ENCODE measurements at regions not wholly inside any gene's neighbourhood (a gene's known extent, or its start where the extent isn't known, plus 50 kb on each side); places are given as distances from the start of the nearest gene placed in this dataset.

GRCh38 chr22:49480896-49481658 lies 346.6 kb downstream of the BRD1 start:
- TF ChIP-seq, protein P1, sequence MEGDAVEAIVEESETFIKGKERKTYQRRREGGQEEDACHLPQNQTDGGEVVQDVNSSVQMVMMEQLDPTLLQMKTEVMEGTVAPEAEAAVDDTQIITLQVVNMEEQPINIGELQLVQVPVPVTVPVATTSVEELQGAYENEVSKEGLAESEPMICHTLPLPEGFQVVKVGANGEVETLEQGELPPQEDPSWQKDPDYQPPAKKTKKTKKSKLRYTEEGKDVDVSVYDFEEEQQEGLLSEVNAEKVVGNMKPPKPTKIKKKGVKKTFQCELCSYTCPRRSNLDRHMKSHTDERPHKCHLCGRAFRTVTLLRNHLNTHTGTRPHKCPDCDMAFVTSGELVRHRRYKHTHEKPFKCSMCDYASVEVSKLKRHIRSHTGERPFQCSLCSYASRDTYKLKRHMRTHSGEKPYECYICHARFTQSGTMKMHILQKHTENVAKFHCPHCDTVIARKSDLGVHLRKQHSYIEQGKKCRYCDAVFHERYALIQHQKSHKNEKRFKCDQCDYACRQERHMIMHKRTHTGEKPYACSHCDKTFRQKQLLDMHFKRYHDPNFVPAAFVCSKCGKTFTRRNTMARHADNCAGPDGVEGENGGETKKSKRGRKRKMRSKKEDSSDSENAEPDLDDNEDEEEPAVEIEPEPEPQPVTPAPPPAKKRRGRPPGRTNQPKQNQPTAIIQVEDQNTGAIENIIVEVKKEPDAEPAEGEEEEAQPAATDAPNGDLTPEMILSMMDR (IDR thresholded peaks at IDR 0.05), result no peak
- TF ChIP-seq EZH2 (IDR thresholded peaks at IDR 0.05; ENCODE audit: borderline replicate concordance, insufficient read depth, low read depth, low read length, poor library complexity, severe bottlenecking), result no peak
